Lower lobe of right lung (tissue), 2 donors: ENCODE measurements at regions not wholly inside any gene's neighbourhood (a gene's known extent, or its start where the extent isn't known, plus 50 kb on each side); places are given as distances from the start of the nearest gene placed in this dataset.
"Not testable (repeated sequence)": the region's sequence is repeated elsewhere in the genome, so short reads cannot be mapped to it uniquely, and the experiment has no call there.

Experiments
- ATAC-seq, 2 donors: fragments of 200-7000 bp; cut with Tn5 transposase; one replicate each; pipeline ENCODE4 v1.9.1; 2020 to 2022; ENCODE audit warnings: mild to moderate bottlenecking in 2 of 2, moderate library complexity in 2 of 2
- DNase-seq: peaks from one replicate; pipeline ENCODE4 v3.0.0-alpha.2; 2020
- H3K27ac ChIP-seq: fragments of 200-600 bp; one replicate; pipeline ENCODE4 v1.8.0; 2022
- H3K27me3 ChIP-seq: fragments of 200-600 bp; one replicate; pipeline ENCODE4 v1.8.0; 2022; ENCODE audit warnings: low read depth
- H3K36me3 ChIP-seq: fragments of 200-600 bp; one replicate; pipeline ENCODE4 v1.8.0; 2022; ENCODE audit warnings: mild to moderate bottlenecking
- H3K4me1 ChIP-seq: fragments of 200-600 bp; one replicate; pipeline ENCODE4 v1.8.0; 2022
- H3K4me3 ChIP-seq: fragments of 200-600 bp; one replicate; pipeline ENCODE4 v1.8.0; 2022; ENCODE audit warnings: mild to moderate bottlenecking
- H3K9me3 ChIP-seq: fragments of 200-600 bp; one replicate; pipeline ENCODE4 v1.8.0; 2022
- intact Hi-C: fragments of 100-400 bp; cut with DNase I; formaldehyde crosslinking; loops from one replicate; pipeline ENCODE4 v1.11.0; 2022
- TF ChIP-seq, protein P1 (sequence below): fragments of 200-600 bp; IDR thresholded peaks from one replicate; pipeline ENCODE4 v1.8.0; 2022; ENCODE audit warnings: antibody characterized with exemption, mild to moderate bottlenecking
- donor health status: DM: no; HTN: yes; CAD: no; lungs with severe emphysema.

DNA sequence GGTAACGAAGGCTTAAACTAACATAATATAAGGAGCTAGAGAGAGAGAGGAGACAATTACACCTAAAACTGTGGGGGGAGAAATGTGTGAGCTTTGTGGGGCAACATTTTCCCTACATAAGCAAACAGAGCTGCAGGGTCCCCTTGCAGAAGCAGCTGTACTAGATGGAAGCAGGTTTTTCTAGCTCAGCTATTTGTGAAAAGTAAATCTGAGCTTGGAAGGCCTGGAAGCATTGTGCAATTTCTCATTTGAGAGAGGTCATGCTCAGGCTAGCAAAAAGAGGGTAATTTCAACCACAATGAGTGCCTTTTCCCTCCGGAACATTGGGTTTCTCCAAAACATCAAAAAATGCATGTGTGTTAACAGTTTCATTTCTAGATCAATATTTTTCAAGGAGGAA, 130.0 kb downstream of the ARL4C start:
- no peaks in the 10 kb centered on the region for H3K36me3 ChIP-seq
- no peak overlapping the region for H3K27ac ChIP-seq
- ATAC-seq (peak in 1 of 2 donors; percentile 45), DNase-seq (no peak)
- no peaks in the 10 kb centered on the region for H3K27me3 ChIP-seq
- no peak overlapping the region for H3K4me3 ChIP-seq
- TF ChIP-seq, protein P1, sequence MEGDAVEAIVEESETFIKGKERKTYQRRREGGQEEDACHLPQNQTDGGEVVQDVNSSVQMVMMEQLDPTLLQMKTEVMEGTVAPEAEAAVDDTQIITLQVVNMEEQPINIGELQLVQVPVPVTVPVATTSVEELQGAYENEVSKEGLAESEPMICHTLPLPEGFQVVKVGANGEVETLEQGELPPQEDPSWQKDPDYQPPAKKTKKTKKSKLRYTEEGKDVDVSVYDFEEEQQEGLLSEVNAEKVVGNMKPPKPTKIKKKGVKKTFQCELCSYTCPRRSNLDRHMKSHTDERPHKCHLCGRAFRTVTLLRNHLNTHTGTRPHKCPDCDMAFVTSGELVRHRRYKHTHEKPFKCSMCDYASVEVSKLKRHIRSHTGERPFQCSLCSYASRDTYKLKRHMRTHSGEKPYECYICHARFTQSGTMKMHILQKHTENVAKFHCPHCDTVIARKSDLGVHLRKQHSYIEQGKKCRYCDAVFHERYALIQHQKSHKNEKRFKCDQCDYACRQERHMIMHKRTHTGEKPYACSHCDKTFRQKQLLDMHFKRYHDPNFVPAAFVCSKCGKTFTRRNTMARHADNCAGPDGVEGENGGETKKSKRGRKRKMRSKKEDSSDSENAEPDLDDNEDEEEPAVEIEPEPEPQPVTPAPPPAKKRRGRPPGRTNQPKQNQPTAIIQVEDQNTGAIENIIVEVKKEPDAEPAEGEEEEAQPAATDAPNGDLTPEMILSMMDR = no peak
- peaks cover 15% of the 10 kb centered on the region for H3K4me1 ChIP-seq
- intact Hi-C loops = no loop called here
- H3K9me3 ChIP-seq = no peaks in the 10 kb centered on the region

DNA sequence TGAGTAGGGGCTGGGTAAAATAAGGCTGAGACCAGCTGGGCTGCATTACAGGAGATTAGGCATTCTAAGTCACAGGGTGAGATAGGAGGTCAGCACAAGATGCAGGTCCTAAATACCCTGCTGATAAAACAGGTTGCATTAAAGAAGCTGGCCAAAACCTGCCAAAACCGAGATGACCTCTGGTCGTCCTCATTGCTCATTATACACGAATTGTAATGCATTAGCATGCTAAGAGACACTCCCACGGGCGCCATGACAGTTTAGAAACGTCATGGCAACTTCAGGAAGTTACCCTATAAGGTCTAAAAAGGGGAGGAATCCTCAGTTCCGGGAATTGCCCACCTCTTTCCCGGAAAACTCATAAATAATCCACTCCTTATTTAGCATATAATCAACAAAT, 132.2 kb downstream of the ARL4C start:
- H3K36me3 ChIP-seq = no peaks in the 10 kb centered on the region
- ATAC-seq = no peak
- H3K27ac ChIP-seq = no peak overlapping the region
- no peaks in the 10 kb centered on the region for H3K27me3 ChIP-seq
- TF ChIP-seq, protein P1 = no peak
- H3K9me3 ChIP-seq = no peaks in the 10 kb centered on the region
- H3K4me3 ChIP-seq = no peak overlapping the region
- intact Hi-C loops = no loop called here
- peaks cover 15% of the 10 kb centered on the region for H3K4me1 ChIP-seq
- no peak for DNase-seq

DNA sequence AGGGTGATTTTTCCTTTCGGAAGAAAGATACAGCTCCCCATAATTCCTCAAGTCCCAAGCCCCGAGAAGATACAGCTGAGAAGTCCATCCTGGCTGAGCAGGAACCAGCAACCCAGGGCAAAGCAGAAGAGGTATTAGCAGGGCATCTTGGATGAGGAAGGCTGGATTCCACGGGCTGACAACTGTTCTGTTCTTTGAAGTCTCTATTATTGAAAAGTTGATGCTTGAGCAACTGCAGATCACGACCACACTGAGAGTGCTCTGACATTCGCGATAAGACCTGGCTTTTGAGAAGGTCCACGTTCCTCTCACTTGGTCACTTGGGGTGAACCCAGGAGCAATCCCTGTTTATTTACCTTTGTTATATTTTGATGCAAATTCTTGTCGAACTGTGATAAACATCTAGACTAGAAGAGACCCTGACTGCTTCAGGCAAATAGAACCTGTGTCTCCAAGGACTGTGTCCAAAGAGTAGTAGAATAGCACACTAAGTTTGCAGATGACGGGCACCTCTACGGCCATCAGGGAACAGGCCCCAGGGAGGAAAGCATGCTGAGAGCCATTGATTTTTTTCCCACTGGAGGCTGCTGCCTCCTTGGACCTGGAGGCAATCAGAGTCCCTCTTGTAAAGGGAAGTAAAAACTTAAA, 133.1 kb downstream of the ARL4C start:
- ATAC-seq (no peak), DNase-seq (no peak)
- Histone ChIP-seq H3K27ac (no peak overlapping the region), H3K4me3 (no peak overlapping the region), H3K4me1 (peaks cover 15% of the 10 kb centered on the region), H3K27me3 (no peaks in the 10 kb centered on the region), H3K36me3 (no peaks in the 10 kb centered on the region), H3K9me3 (peaks cover 3% of the 10 kb centered on the region)
- intact Hi-C loops = no loop called here
- TF ChIP-seq, protein P1 = no peak

DNA sequence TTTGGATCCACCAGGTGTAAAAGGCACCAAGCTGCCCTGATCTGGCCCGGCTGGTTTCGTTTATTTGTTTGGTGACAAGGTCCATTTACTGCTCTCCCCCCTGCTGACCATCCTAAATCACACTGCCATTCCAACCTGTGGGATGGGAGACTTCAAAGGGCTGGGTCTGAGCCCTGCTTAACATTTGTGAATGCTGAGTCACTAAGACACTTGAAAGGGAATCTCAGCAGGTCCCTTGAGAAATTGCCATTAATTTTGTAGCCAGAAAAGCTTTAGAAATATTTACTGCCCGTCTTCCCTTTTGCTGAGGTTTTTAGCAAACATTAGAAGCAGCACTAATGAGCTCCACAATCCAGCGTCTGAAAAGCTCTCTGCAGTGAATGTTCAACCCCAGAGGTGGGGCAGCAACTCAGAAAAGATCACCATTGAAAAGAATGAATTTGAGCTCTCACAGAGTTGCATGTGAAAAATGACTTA, 133.8 kb downstream of the ARL4C start:
- intact Hi-C loops = no loop called here
- TF ChIP-seq, protein P1 = no peak
- H3K36me3 ChIP-seq = no peaks in the 10 kb centered on the region
- H3K4me1 ChIP-seq = peaks cover 15% of the 10 kb centered on the region
- no peak overlapping the region for H3K27ac ChIP-seq
- no peak for DNase-seq
- ATAC-seq = peak; percentile 78 to 84
- H3K9me3 ChIP-seq = peaks cover 5% of the 10 kb centered on the region
- no peaks in the 10 kb centered on the region for H3K27me3 ChIP-seq
- no peak overlapping the region for H3K4me3 ChIP-seq

DNA sequence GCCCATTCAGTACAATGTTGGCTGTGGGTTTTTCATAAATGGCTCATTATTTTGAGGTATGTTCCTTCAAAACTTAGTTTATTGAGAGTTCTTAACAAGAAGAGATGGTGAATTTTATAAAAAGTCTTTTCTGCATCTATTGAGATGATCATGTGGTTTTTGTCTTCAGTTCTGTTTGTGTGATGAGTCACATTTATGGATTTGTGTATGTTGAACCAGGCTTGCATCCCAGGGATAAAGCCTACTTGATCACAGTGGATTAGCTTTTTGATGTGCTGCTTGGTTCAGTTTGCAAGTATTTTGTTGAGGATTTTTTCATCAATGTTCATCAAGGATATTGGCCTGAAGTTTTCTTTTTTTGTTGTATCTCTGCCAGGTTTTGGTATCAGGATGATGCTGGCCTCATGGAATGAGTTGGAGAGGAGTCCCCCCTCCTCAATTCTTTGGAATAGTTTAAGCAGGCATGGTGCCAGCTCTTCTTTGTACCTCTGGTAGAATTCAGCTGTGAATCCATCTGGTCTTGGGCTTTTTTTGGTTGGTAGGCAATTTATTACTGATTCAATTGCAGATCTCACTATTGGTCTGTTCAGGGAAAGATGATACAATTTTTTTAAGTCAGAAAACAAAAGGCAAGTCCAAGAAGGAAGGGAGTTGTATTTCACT, 136.4 kb downstream of the ARL4C start:
- DNase-seq, H3K27ac ChIP-seq, H3K4me3 ChIP-seq, H3K36me3 ChIP-seq, H3K4me1 ChIP-seq, intact Hi-C loops, H3K27me3 ChIP-seq, H3K9me3 ChIP-seq, ATAC-seq: not testable (repeated sequence)

DNA sequence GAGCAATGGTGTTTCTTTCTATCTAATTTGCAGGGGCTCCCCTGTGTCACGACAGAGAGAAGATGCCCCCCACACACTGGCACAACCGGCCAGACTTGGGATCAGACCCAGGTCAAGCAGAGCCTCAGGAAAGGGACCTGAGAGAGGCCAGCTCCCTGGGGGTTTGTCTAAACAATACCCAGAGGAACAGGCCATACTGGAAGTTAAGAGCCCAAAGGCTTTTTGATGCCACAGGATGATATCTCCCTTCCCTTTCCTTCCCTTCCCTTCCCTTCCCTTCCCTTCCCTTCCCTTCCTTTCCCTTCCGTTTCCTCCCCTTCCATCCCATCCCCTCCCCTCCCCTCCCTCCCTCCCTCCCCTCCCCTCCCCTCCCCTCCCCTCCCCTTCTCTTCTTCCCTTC, 139.2 kb downstream of the ARL4C start:
- Histone ChIP-seq H3K36me3 (no peaks in the 10 kb centered on the region), H3K4me3 (no peak overlapping the region), H3K4me1 (no peaks in the 10 kb centered on the region), H3K27me3 (no peaks in the 10 kb centered on the region), H3K9me3 (peaks cover 13% of the 10 kb centered on the region), H3K27ac (no peak overlapping the region)
- intact Hi-C loops = no loop called here
- TF ChIP-seq, protein P1 = no peak
- ATAC-seq (no peak), DNase-seq (no peak)
